Activated CD4-positive, alpha-beta T cell treated with anti-CD3 and anti-CD28 coated beads for 48 hours (primary cell): ENCODE measurements at regions not wholly inside any gene's neighbourhood (a gene's known extent, or its start where the extent isn't known, plus 50 kb on each side); places are given as distances from the start of the nearest gene placed in this dataset.
"Not testable (repeated sequence)": the region's sequence is repeated elsewhere in the genome, so short reads cannot be mapped to it uniquely, and the experiment has no call there.

Source experiments
- DNase-seq: peaks from one replicate; pipeline ENCODE4 v3.0.0-alpha.2; 2020

- no peak for DNase-seq
These were observed 290.9 kb downstream of the CRPPA start for GRCh38 chr7:16130111-16131110.

GRCh38 chr7:16129431-16130110 is 291.8 kb downstream of the CRPPA start:
- no peak for DNase-seq

GRCh38 chr7:16123117-16123770 is 298.1 kb downstream of the CRPPA start:
- DNase-seq, result no peak

GRCh38 chr7:16121876-16122390 is 299.4 kb downstream of the CRPPA start:
- no peak for DNase-seq

GRCh38 chr7:16115374-16115773 is 306.0 kb downstream of the CRPPA start:
- DNase-seq, result no peak

GRCh38 chr7:16114633-16115032 is 306.7 kb downstream of the CRPPA start:
- no peak for DNase-seq

- no peak for DNase-seq
These were observed 307.3 kb downstream of the CRPPA start for GRCh38 chr7:16114071-16114470.

GRCh38 chr7:16113058-16113457 is 308.3 kb downstream of the CRPPA start:
- DNase-seq, result no peak

GRCh38 chr7:16106869-16107268 is 314.5 kb downstream of the CRPPA start:
- no peak for DNase-seq

- no peak for DNase-seq
These were observed 315.0 kb downstream of the CRPPA start for GRCh38 chr7:16106300-16106699.

- no peak for DNase-seq
These were observed 322.0 kb downstream of the CRPPA start for GRCh38 chr7:16099302-16099849.

GRCh38 chr7:16098585-16099179 is 322.7 kb downstream of the CRPPA start:
- DNase-seq, result no peak

- no peak for DNase-seq
These were observed 323.3 kb downstream of the CRPPA start for GRCh38 chr7:16098058-16098457.

- DNase-seq, result no peak
These were observed 326.0 kb downstream of the CRPPA start for GRCh38 chr7:16095171-16095950.

- no peak for DNase-seq
These were observed 326.7 kb downstream of the CRPPA start for GRCh38 chr7:16094651-16095050.

- DNase-seq, result no peak
These were observed 328.6 kb downstream of the CRPPA start for GRCh38 chr7:16092711-16093110.

GRCh38 chr7:16091701-16092310 is 329.5 kb downstream of the CRPPA start:
- no peak for DNase-seq

GRCh38 chr7:16089801-16090200 is 331.5 kb downstream of the CRPPA start:
- no peak for DNase-seq

- no peak for DNase-seq
These were observed 332.1 kb downstream of the CRPPA start for GRCh38 chr7:16089191-16089590.

- no peak for DNase-seq
These were observed 334.6 kb downstream of the CRPPA start for GRCh38 chr7:16086743-16087142.

GRCh38 chr7:16085780-16086179 is 335.6 kb downstream of the CRPPA start:
- not testable (repeated sequence) for DNase-seq
